HEK293T (cell line): ENCODE measurements at regions not wholly inside any gene's neighbourhood (a gene's known extent, or its start where the extent isn't known, plus 50 kb on each side); places are given as distances from the start of the nearest gene placed in this dataset.

Experiments used
- CTCF ChIA-PET: fragments of 350-600 bp; formaldehyde crosslinking; extraction: SDS; loops from one replicate; lab custom pipeline; 2021; ENCODE audit warnings: antibody characterized with exemption, inconsistent platforms; lab: Yijun Ruan, JAX
- POLR2A ChIA-PET: fragments of 350-600 bp; formaldehyde crosslinking; extraction: SDS; loops from one replicate; lab custom pipeline; 2020; ENCODE audit warnings: antibody characterized with exemption, inconsistent platforms; lab: Yijun Ruan, JAX
- DNase-seq: peaks from one replicate; pipeline ENCODE4 v3.0.0; 2012; ENCODE audit warnings: mixed read lengths; ENCODE audit errors: extremely low spot score
- ARNT ChIP-seq: fragments of 450-650 bp; IDR thresholded peaks from 2 replicates; pipeline ENCODE4 v1.6.1; 2017; ENCODE audit warnings: mild to moderate bottlenecking
- BHLHE40 ChIP-seq: fragments of 450-650 bp; IDR thresholded peaks from 2 replicates; pipeline ENCODE4 v1.6.1; 2016; ENCODE audit warnings: mild to moderate bottlenecking, moderate library complexity, borderline replicate concordance
- CTBP1 ChIP-seq: fragments of 450-650 bp; IDR thresholded peaks from 2 replicates; pipeline ENCODE4 v1.6.1; 2016; ENCODE audit warnings: borderline replicate concordance
- ELF4 ChIP-seq: fragments of 450-650 bp; IDR thresholded peaks from 2 replicates; pipeline ENCODE4 v1.6.1; 2017; ENCODE audit warnings: antibody characterized with exemption
- FOXA1 ChIP-seq: fragments of 450-650 bp; IDR thresholded peaks from 2 replicates; pipeline ENCODE4 v1.6.1; 2016; ENCODE audit warnings: mild to moderate bottlenecking
- FOXK2 ChIP-seq: fragments of 450-650 bp; IDR thresholded peaks from 2 replicates; pipeline ENCODE4 v1.6.1; 2016; ENCODE audit warnings: mild to moderate bottlenecking
- FOXM1 ChIP-seq: fragments of 450-650 bp; IDR thresholded peaks from 2 replicates; pipeline ENCODE4 v1.6.1; 2017; ENCODE audit warnings: mild to moderate bottlenecking, borderline replicate concordance
- HDGF ChIP-seq: fragments of 450-650 bp; IDR thresholded peaks from 2 replicates; pipeline ENCODE4 v1.6.1; 2017; ENCODE audit warnings: antibody characterized with exemption, borderline replicate concordance
- L3MBTL2 ChIP-seq: fragments of 450-650 bp; conservative IDR thresholded peaks from 2 replicates; pipeline ENCODE4 v1.6.1; 2016; ENCODE audit warnings: mild to moderate bottlenecking
- LEF1 ChIP-seq: fragments of 450-650 bp; IDR thresholded peaks from 2 replicates; pipeline ENCODE4 v1.6.1; 2017; ENCODE audit warnings: mild to moderate bottlenecking, borderline replicate concordance
- NFRKB ChIP-seq: fragments of 450-650 bp; IDR thresholded peaks from 2 replicates; pipeline ENCODE4 v1.6.1; 2016; ENCODE audit warnings: mild to moderate bottlenecking, moderate library complexity
- PKNOX1 ChIP-seq: fragments of 450-650 bp; IDR thresholded peaks from 2 replicates; pipeline ENCODE4 v1.6.1; 2016
- SP1 ChIP-seq: fragments of 450-650 bp; IDR thresholded peaks from 2 replicates; pipeline ENCODE4 v1.6.1; 2017
- SUZ12 ChIP-seq: fragments of 450-650 bp; IDR thresholded peaks from 2 replicates; pipeline ENCODE4 v1.6.1; 2016; ENCODE audit warnings: mild to moderate bottlenecking
- TARDBP ChIP-seq: fragments of 450-650 bp; IDR thresholded peaks from 2 replicates; pipeline ENCODE4 v1.6.1; 2016
- ZNF384 ChIP-seq: fragments of 450-650 bp; IDR thresholded peaks from 2 replicates; pipeline ENCODE4 v1.6.1; 2016

GRCh38 chr5:153905219-153905618 lies 133.5 kb downstream of the FAM114A2 start:
- TF ChIP-seq BHLHE40 (no peak), FOXA1 (no peak), HDGF (no peak), L3MBTL2 (no peak), LEF1 (no peak), CTBP1 (no peak), ELF4 (no peak), SUZ12 (no peak), NFRKB (no peak), TARDBP (no peak), ARNT (no peak), PKNOX1 (no peak), FOXK2 (no peak), ZNF384 (no peak), SP1 (no peak), FOXM1 (no peak)
- ChIA-PET CTCF (interaction anchor here (0.6 kb wide), 1 partner anchor 681 kb away, joined by 3 read pairs; no protein-coding TSS in a partner anchor), POLR2A (no interaction called here)
- DNase-seq = no peak

- no peak for DNase-seq
- TF ChIP-seq ELF4 = no peak
- TF ChIP-seq SUZ12 = no peak
- TF ChIP-seq BHLHE40 = no peak
- no peak for TF ChIP-seq NFRKB
- TF ChIP-seq FOXM1 = no peak
- no peak for TF ChIP-seq FOXA1
- no peak for TF ChIP-seq PKNOX1
- no peak for TF ChIP-seq CTBP1
- no peak for TF ChIP-seq ARNT
- TF ChIP-seq FOXK2 = no peak
- TF ChIP-seq HDGF = no peak
- ChIA-PET POLR2A (no interaction called here), CTCF (no interaction called here)
These were observed 135.4 kb downstream of the FAM114A2 start for GRCh38 chr5:153903321-153903720.

GRCh38 chr5:153902016-153902415 lies 136.7 kb downstream of the FAM114A2 start:
- CTCF ChIA-PET = no interaction called here
- TF ChIP-seq ARNT (no peak), SUZ12 (no peak), L3MBTL2 (no peak), TARDBP (no peak)
- DNase-seq = no peak
- POLR2A ChIA-PET = no interaction called here

GRCh38 chr5:153901449-153901848 lies 137.3 kb downstream of the FAM114A2 start:
- POLR2A ChIA-PET = no interaction called here
- CTCF ChIA-PET = no interaction called here
- DNase-seq = no peak
- TF ChIP-seq BHLHE40 (no peak), LEF1 (no peak), SUZ12 (no peak), L3MBTL2 (no peak), ZNF384 (no peak), FOXK2 (no peak), ELF4 (no peak), NFRKB (no peak), CTBP1 (no peak), ARNT (no peak), FOXM1 (no peak), TARDBP (no peak), SP1 (no peak)

GRCh38 chr5:153900703-153901395 lies 137.9 kb downstream of the FAM114A2 start:
- ChIA-PET POLR2A (no interaction called here), CTCF (no interaction called here)
- DNase-seq = no peak
- no peak for TF ChIP-seq TARDBP
- TF ChIP-seq L3MBTL2 = no peak
- no peak for TF ChIP-seq ELF4
- TF ChIP-seq ZNF384 = no peak
- no peak for TF ChIP-seq HDGF
- TF ChIP-seq NFRKB = no peak
- no peak for TF ChIP-seq FOXK2
- TF ChIP-seq ARNT = no peak
- TF ChIP-seq SP1 = no peak
- no peak for TF ChIP-seq CTBP1
- TF ChIP-seq FOXM1 = no peak
- TF ChIP-seq LEF1 = no peak
- TF ChIP-seq PKNOX1 = no peak
- TF ChIP-seq BHLHE40 = no peak
- TF ChIP-seq FOXA1 = no peak

- ChIA-PET CTCF (no interaction called here), POLR2A (no interaction called here)
- no peak for TF ChIP-seq SUZ12
- no peak for TF ChIP-seq ELF4
- no peak for TF ChIP-seq LEF1
- no peak for TF ChIP-seq FOXM1
- TF ChIP-seq L3MBTL2 = no peak
- no peak for TF ChIP-seq HDGF
- no peak for TF ChIP-seq PKNOX1
- no peak for TF ChIP-seq NFRKB
- TF ChIP-seq TARDBP = no peak
- no peak for TF ChIP-seq ZNF384
- no peak for TF ChIP-seq FOXA1
- TF ChIP-seq ARNT = no peak
- TF ChIP-seq CTBP1 = no peak
- no peak for DNase-seq
These were observed 139.0 kb downstream of the FAM114A2 start for GRCh38 chr5:153899746-153900145.
